Spleen (tissue), 7 donors: ENCODE measurements at regions not wholly inside any gene's neighbourhood (a gene's known extent, or its start where the extent isn't known, plus 50 kb on each side); places are given as distances from the start of the nearest gene placed in this dataset.

Source experiments
- POLR2A ChIP-seq, 3 donors: fragments of 450-650 bp; IDR thresholded peaks; one replicate each; pipeline ENCODE4 v1.5.1; 2017; ENCODE audit warnings: antibody characterized with exemption in 3 of 3, mild to moderate bottlenecking in 1 of 3
- TF ChIP-seq, protein P1 (sequence below), 11 experiments: fragments of 200-600 bp in 7 of 11; fragments of 450-650 bp in 4 of 11; sonication (generic) in 4 of 11; IDR thresholded peaks in 8 of 11; conservative IDR thresholded peaks in 3 of 11; 1 replicate in 7 of 11; 2 replicates in 4 of 11; pipeline versions ENCODE4 v1.4.0 to v1.8.0; 2016 to 2021; ENCODE audit warnings: antibody characterized with exemption in 11 of 11, inconsistent platforms in 4 of 11, mild to moderate bottlenecking in 1 of 11
- donor health status: DM: no; HTN: no; CAD: no; lungs with moderate emphysema.
- donor health status: DM: no; HTN: no; CAD: no.
- donor health status: DM: no; HTN: no; CAD: no.

GRCh38 chr2:129462967-129463366 lies 516.5 kb upstream of the RAB6C start:
- TF ChIP-seq POLR2A (IDR thresholded peaks at IDR 0.05): no peak
- TF ChIP-seq, protein P1, sequence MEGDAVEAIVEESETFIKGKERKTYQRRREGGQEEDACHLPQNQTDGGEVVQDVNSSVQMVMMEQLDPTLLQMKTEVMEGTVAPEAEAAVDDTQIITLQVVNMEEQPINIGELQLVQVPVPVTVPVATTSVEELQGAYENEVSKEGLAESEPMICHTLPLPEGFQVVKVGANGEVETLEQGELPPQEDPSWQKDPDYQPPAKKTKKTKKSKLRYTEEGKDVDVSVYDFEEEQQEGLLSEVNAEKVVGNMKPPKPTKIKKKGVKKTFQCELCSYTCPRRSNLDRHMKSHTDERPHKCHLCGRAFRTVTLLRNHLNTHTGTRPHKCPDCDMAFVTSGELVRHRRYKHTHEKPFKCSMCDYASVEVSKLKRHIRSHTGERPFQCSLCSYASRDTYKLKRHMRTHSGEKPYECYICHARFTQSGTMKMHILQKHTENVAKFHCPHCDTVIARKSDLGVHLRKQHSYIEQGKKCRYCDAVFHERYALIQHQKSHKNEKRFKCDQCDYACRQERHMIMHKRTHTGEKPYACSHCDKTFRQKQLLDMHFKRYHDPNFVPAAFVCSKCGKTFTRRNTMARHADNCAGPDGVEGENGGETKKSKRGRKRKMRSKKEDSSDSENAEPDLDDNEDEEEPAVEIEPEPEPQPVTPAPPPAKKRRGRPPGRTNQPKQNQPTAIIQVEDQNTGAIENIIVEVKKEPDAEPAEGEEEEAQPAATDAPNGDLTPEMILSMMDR (IDR thresholded peaks at IDR 0.05 in 8 of 11, conservative IDR thresholded peaks at IDR 0.05 in 3 of 11): no peak
